EH (cell line): ENCODE measurements at regions not wholly inside any gene's neighbourhood (a gene's known extent, or its start where the extent isn't known, plus 50 kb on each side); places are given as distances from the start of the nearest gene placed in this dataset.
"Not testable (repeated sequence)": the region's sequence is repeated elsewhere in the genome, so short reads cannot be mapped to it uniquely, and the experiment has no call there.

Experiments
- DNase-seq: peaks from one replicate; pipeline ENCODE4 v3.0.0-alpha.2; 2015; ENCODE audit warnings: low read depth

GRCh38 chr5:100017520-100018262, 517.5 kb upstream of the FAM174A start:
- DNase-seq, result no peak

GRCh38 chr5:100013305-100013704, 521.9 kb upstream of the FAM174A start:
- DNase-seq, result not testable (repeated sequence)

GRCh38 chr5:100011160-100011559, 524.0 kb upstream of the FAM174A start:
- DNase-seq, result not testable (repeated sequence)

GRCh38 chr5:100004969-100005368, 530.2 kb upstream of the FAM174A start:
- no peak for DNase-seq

GRCh38 chr5:99998319-99998718, 536.9 kb upstream of the FAM174A start:
- no peak for DNase-seq

GRCh38 chr5:99995407-99995806, 539.8 kb upstream of the FAM174A start:
- DNase-seq, result no peak

- no peak for DNase-seq
Measured at GRCh38 chr5:99973779-99974178, 561.4 kb upstream of the FAM174A start.

GRCh38 chr5:99955962-99956361, 579.2 kb upstream of the FAM174A start:
- DNase-seq, result no peak

GRCh38 chr5:99955006-99955405, 580.2 kb upstream of the FAM174A start:
- no peak for DNase-seq

GRCh38 chr5:99949969-99950524, 585.1 kb upstream of the FAM174A start:
- no peak for DNase-seq

GRCh38 chr5:99949361-99949760, 585.8 kb upstream of the FAM174A start:
- DNase-seq, result no peak

GRCh38 chr5:99948850-99949249, 586.3 kb upstream of the FAM174A start:
- DNase-seq, result no peak

GRCh38 chr5:99945478-99946442, 589.4 kb upstream of the FAM174A start:
- no peak for DNase-seq

GRCh38 chr5:99940540-99940939, 594.6 kb upstream of the FAM174A start:
- DNase-seq, result no peak

- DNase-seq, result no peak
Measured at GRCh38 chr5:99936911-99937310, 598.3 kb upstream of the FAM174A start.

GRCh38 chr5:99929806-99930135, 605.4 kb upstream of the FAM174A start:
- no peak for DNase-seq

GRCh38 chr5:99929067-99929805, 605.9 kb upstream of the FAM174A start:
- DNase-seq, result no peak

GRCh38 chr5:99928490-99928889, 606.7 kb upstream of the FAM174A start:
- DNase-seq, result no peak

GRCh38 chr5:99926463-99926862, 608.7 kb upstream of the FAM174A start:
- no peak for DNase-seq

GRCh38 chr5:99922386-99922785, 612.8 kb upstream of the FAM174A start:
- no peak for DNase-seq

GRCh38 chr5:99911971-99912370, 623.2 kb upstream of the FAM174A start:
- no peak for DNase-seq

GRCh38 chr5:99906776-99907175, 628.4 kb upstream of the FAM174A start:
- no peak for DNase-seq
